GM23338 (cell line): ENCODE measurements at regions not wholly inside any gene's neighbourhood (a gene's known extent, or its start where the extent isn't known, plus 50 kb on each side); places are given as distances from the start of the nearest gene placed in this dataset.

Source experiments
- ATAC-seq: fragments of 200-7000 bp; cut with Tn5 transposase; 3 replicates; pipeline ENCODE4 v1.9.1; 2020
- DNase-seq: peaks from one replicate; pipeline ENCODE4 v3.0.0-alpha.2; 2015; ENCODE audit warnings: low spot score
- H2AFZ ChIP-seq: fragments of 200-600 bp; sonication (generic); 2 replicates; pipeline ENCODE4 v1.8.0; 2016; ENCODE audit warnings: antibody characterized with exemption, mild to moderate bottlenecking, moderate library complexity
- H3F3A ChIP-seq: fragments of 200-600 bp; sonication (generic); replicated peaks from 2 replicates; pipeline ENCODE4 v1.8.0; 2017; ENCODE audit warnings: antibody characterized with exemption, mixed run types, low read depth
- H3K27ac ChIP-seq: fragments of 200-600 bp; sonication (generic); 2 replicates; pipeline ENCODE4 v1.6.1; 2016; ENCODE audit warnings: low read depth
- H3K27me3 ChIP-seq: fragments of 200-600 bp; sonication (generic); 2 replicates; pipeline ENCODE4 v1.8.0; 2016; ENCODE audit warnings: mild to moderate bottlenecking, mixed run types, moderate library complexity; ENCODE audit not compliant: insufficient read depth
- H3K36me3 ChIP-seq: fragments of 200-600 bp; sonication (generic); 2 replicates; pipeline ENCODE4 v1.8.0; 2016; ENCODE audit warnings: mild to moderate bottlenecking; ENCODE audit not compliant: insufficient read depth
- H3K4me1 ChIP-seq: fragments of 200-600 bp; sonication (generic); 2 replicates; pipeline ENCODE4 v1.8.0; 2016; ENCODE audit warnings: mild to moderate bottlenecking, moderate library complexity; ENCODE audit not compliant: insufficient read depth
- H3K4me2 ChIP-seq: fragments of 200-600 bp; sonication (generic); 2 replicates; pipeline ENCODE4 v1.7.1; 2017; ENCODE audit warnings: mixed run types
- H3K4me3 ChIP-seq: fragments of 200-600 bp; sonication (generic); 2 replicates; pipeline ENCODE4 v1.6.1; 2016; ENCODE audit warnings: mixed run types
- H3K79me2 ChIP-seq: fragments of 200-600 bp; sonication (generic); replicated peaks from 2 replicates; pipeline ENCODE4 v1.8.0; 2017; ENCODE audit warnings: mild to moderate bottlenecking; ENCODE audit not compliant: insufficient read depth
- H3K9me2 ChIP-seq: fragments of 200-600 bp; sonication (generic); 2 replicates; pipeline ENCODE4 v1.8.0; 2017; ENCODE audit not compliant: insufficient read depth
- H4K20me1 ChIP-seq: fragments of 200-600 bp; sonication (generic); replicated peaks from 2 replicates; pipeline ENCODE4 v1.8.0; 2017; ENCODE audit warnings: mild to moderate bottlenecking; ENCODE audit not compliant: insufficient read depth
- H3K27ac Mint-ChIP-seq: 2 replicates; pipeline ENCODE4 v1.8.0; 2020; ENCODE audit warnings: inconsistent platforms, mild to moderate bottlenecking, moderate library complexity, mixed read lengths
- H3K27me3 Mint-ChIP-seq: 3 replicates; pipeline ENCODE4 v1.8.0; 2022; ENCODE audit warnings: low read depth, mild to moderate bottlenecking, moderate library complexity, mixed read lengths, inconsistent platforms; ENCODE audit not compliant: insufficient read depth, poor library complexity
- H3K36me3 Mint-ChIP-seq: 3 replicates; pipeline ENCODE4 v1.8.0; 2021; ENCODE audit warnings: low read depth, mild to moderate bottlenecking, inconsistent platforms, moderate library complexity, mixed read lengths
- H3K4me1 Mint-ChIP-seq: 3 replicates; pipeline ENCODE4 v1.8.0; 2020; ENCODE audit warnings: mild to moderate bottlenecking, inconsistent platforms, mixed read lengths
- H3K4me3 Mint-ChIP-seq: 3 replicates; pipeline ENCODE4 v1.8.0; 2021; ENCODE audit warnings: moderate library complexity, mild to moderate bottlenecking, inconsistent platforms, mixed read lengths
- H3K9me3 Mint-ChIP-seq: 3 replicates; pipeline ENCODE4 v1.8.0; 2020; ENCODE audit warnings: moderate library complexity, mild to moderate bottlenecking, inconsistent platforms, mixed read lengths
- ETS1 ChIP-seq: IDR thresholded peaks from 2 replicates; pipeline ENCODE4 v1.6.1; 2016; ENCODE audit warnings: antibody characterized with exemption
- JUNB ChIP-seq: IDR thresholded peaks from one replicate; pipeline ENCODE4 v1.6.1; 2016; ENCODE audit warnings: antibody characterized with exemption; ENCODE audit not compliant: unreplicated experiment
- NANOG ChIP-seq: IDR thresholded peaks from 2 replicates; pipeline ENCODE4 v1.6.1; 2016; ENCODE audit warnings: antibody characterized with exemption, borderline replicate concordance
- POLR2AphosphoS5 ChIP-seq: IDR thresholded peaks from 2 replicates; pipeline ENCODE4 v1.6.1; 2016; ENCODE audit warnings: antibody characterized with exemption, low read depth
- REST ChIP-seq: IDR thresholded peaks from one replicate; pipeline ENCODE4 v1.6.1; 2018; ENCODE audit warnings: antibody characterized with exemption; ENCODE audit not compliant: unreplicated experiment
- ZNF114 ChIP-seq: fragments of 250-450 bp; sonication (Bioruptor Pico); IDR thresholded peaks from 2 replicates; pipeline ENCODE4 v1.5.0; 2020; ENCODE audit warnings: mild to moderate bottlenecking, moderate library complexity
- ZNF331 ChIP-seq: fragments of 250-450 bp; sonication (Bioruptor Pico); IDR thresholded peaks from 2 replicates; pipeline ENCODE4 v1.5.0; 2020; ENCODE audit warnings: low read depth, mild to moderate bottlenecking, moderate library complexity
- ZNF462 ChIP-seq: fragments of 250-450 bp; sonication (Bioruptor Pico); IDR thresholded peaks from 2 replicates; pipeline ENCODE4 v1.5.0; 2020; ENCODE audit warnings: mild to moderate bottlenecking, moderate library complexity
- TF ChIP-seq, protein P1 (sequence below), 2 experiments: fragments of 200-600 bp in 1 of 2; sonication (generic) in 1 of 2; conservative IDR thresholded peaks; 2 replicates each; pipeline versions ENCODE4 v1.5.1 to v1.6.1; 2016 to 2017; ENCODE audit warnings: antibody characterized with exemption in 2 of 2, low read depth in 2 of 2, mild to moderate bottlenecking in 2 of 2, moderate library complexity in 1 of 2

DNA sequence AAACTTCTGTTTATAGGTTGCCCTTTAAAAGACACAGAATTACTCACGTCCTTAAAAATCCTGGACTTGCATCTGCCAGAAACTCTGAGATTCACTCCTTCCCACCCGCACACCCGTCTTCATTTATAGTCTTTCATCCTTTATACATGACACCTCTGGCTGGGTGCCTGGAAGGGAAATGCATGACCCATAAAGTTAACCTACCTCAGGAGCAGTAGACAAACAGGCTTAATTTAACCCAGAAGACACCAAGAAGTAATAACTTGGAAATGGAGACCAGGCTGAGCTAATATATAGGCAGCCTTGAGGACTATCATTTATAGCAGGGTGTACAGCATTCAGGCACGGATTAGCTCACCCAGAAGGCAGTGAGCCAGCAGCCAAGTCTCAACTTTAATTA is 429.0 kb upstream of the NRSN1 start (continued):
- no peak for TF ChIP-seq ETS1
- TF ChIP-seq NANOG = no peak
- TF ChIP-seq REST = no peak
- no peak for TF ChIP-seq ZNF114 (CRISPR knock-in tag)
- TF ChIP-seq JUNB = no peak

DNA sequence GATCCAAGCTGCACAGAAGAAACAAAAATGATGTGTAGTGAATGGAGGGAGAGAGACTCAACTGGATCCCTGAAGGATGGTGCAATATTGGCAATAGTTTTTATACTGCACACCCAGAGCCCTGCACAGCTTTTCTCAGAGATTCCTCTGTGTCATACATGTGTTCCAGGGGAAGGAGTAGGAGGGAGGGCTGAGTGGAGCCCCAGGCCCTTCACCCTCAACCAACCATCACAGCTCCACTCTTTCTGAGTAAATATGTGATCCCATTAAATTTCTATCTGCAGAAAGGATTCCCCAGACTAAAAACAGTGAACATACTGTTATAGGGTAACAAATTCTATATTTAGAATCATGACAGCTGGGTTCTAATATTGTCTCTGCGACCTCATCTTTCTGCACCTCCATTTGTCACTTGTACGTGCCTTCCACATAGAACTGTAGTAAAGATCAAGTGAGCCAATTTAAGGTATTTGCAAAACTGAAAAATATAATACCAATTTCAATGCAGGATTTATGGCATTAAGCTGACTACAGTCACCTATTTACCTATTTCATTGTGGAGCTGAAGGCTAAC is 421.4 kb upstream of the NRSN1 start:
- DNase-seq = no peak
- no peaks in the 10 kb centered on the region for H3K4me1 ChIP-seq
- no peaks in the 10 kb centered on the region for H3K9me2 ChIP-seq
- H4K20me1 ChIP-seq = no peaks in the 10 kb centered on the region; the same call in 1 of the 2 replicates
- H3F3A ChIP-seq = no peaks in the 10 kb centered on the region
- no peak overlapping the region for H3K4me3 ChIP-seq
- H3K36me3 ChIP-seq = no peaks in the 10 kb centered on the region
- H3K27me3 ChIP-seq = no peaks in the 10 kb centered on the region
- no peak overlapping the region for H2AFZ ChIP-seq
- Mint-ChIP-seq H3K4me1 (no peaks in the 10 kb centered on the region), H3K27me3 (no peaks in the 10 kb centered on the region), H3K4me3 (no peak overlapping the region), H3K27ac (no peak overlapping the region), H3K36me3 (no peaks in the 10 kb centered on the region), H3K9me3 (peaks cover 3% of the 10 kb centered on the region; the same call in 2 of the 3 replicates)
- H3K4me2 ChIP-seq = no peak overlapping the region
- no peak for TF ChIP-seq ZNF331 (CRISPR knock-in tag)
- TF ChIP-seq ZNF462 (CRISPR knock-in tag) = no peak
- TF ChIP-seq POLR2AphosphoS5 = no peak
- TF ChIP-seq, protein P1, sequence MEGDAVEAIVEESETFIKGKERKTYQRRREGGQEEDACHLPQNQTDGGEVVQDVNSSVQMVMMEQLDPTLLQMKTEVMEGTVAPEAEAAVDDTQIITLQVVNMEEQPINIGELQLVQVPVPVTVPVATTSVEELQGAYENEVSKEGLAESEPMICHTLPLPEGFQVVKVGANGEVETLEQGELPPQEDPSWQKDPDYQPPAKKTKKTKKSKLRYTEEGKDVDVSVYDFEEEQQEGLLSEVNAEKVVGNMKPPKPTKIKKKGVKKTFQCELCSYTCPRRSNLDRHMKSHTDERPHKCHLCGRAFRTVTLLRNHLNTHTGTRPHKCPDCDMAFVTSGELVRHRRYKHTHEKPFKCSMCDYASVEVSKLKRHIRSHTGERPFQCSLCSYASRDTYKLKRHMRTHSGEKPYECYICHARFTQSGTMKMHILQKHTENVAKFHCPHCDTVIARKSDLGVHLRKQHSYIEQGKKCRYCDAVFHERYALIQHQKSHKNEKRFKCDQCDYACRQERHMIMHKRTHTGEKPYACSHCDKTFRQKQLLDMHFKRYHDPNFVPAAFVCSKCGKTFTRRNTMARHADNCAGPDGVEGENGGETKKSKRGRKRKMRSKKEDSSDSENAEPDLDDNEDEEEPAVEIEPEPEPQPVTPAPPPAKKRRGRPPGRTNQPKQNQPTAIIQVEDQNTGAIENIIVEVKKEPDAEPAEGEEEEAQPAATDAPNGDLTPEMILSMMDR (conservative IDR thresholded peaks at IDR 0.05; ENCODE audit: low read depth in 2 of 2) = no peak
- no peak for ATAC-seq
- H3K27ac ChIP-seq = no peak overlapping the region
- H3K79me2 ChIP-seq = no peaks in the 10 kb centered on the region
